D721Med (cell line): ENCODE measurements at regions not wholly inside any gene's neighbourhood (a gene's known extent, or its start where the extent isn't known, plus 50 kb on each side); places are given as distances from the start of the nearest gene placed in this dataset.

Source experiments
- DNase-seq: peaks from one replicate; pipeline ENCODE4 v3.0.0; 2011; ENCODE audit warnings: low spot score; ENCODE audit not compliant: insufficient read length
- FAIRE-seq: peaks from 2 replicates; lab custom pipeline; 2011; peaks lifted over from hg19 to GRCh38; lab: Jason Lieb, UNC
- CTCF ChIP-seq: IDR thresholded peaks from 2 replicates; pipeline ENCODE4 v1.5.1; 2012; ENCODE audit warnings: mild to moderate bottlenecking, control low read depth; ENCODE audit not compliant: insufficient read depth; ENCODE audit errors: missing control alignments

GRCh38 chr6:121826156-121826810 lies 390.8 kb downstream of the GJA1 start:
- TF ChIP-seq CTCF = no peak
- FAIRE-seq = no peak

GRCh38 chr6:121828146-121828886 lies 392.9 kb downstream of the GJA1 start:
- FAIRE-seq = no peak
- no peak for DNase-seq
- no peak for TF ChIP-seq CTCF

More at GRCh38 chr6:121826156-121826810, 390.8 kb downstream of the GJA1 start:
- DNase-seq = no peak

DNA sequence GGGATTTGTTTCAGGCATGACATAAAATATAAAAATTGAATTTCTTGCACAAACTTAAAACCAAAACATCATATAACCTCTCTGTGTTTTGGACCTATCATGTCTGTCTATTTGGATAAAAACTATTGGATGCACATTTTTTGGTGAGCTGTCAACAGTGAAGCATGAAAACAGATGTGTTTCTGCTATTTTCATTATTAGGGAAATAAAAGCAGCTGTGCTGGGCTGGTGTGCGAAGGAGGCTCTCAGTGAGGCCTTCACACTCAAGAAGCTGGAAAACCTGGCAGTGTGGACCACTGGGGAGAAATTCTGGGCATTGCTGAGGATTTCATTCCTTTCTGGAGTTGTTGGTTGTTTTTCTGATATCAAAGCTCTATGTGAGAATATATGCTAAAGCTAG lies 395.3 kb downstream of the GJA1 start:
- DNase-seq (no peak), FAIRE-seq (no peak)
- no peak for TF ChIP-seq CTCF

GRCh38 chr6:121835662-121836061 lies 400.2 kb downstream of the GJA1 start:
- FAIRE-seq (no peak), DNase-seq (no peak)
- no peak for TF ChIP-seq CTCF

- TF ChIP-seq CTCF = no peak
- FAIRE-seq (no peak), DNase-seq (no peak)
Measured at GRCh38 chr6:121837545-121838229, 402.2 kb downstream of the GJA1 start.

GRCh38 chr6:121838842-121839241 lies 403.4 kb downstream of the GJA1 start:
- no peak for DNase-seq
- TF ChIP-seq CTCF = no peak
- no peak for FAIRE-seq
